ENCODE measurements at regions not wholly inside any gene's neighbourhood (a gene's known extent, or its start where the extent isn't known, plus 50 kb on each side); places are given as distances from the start of the nearest gene placed in this dataset.

DNA sequence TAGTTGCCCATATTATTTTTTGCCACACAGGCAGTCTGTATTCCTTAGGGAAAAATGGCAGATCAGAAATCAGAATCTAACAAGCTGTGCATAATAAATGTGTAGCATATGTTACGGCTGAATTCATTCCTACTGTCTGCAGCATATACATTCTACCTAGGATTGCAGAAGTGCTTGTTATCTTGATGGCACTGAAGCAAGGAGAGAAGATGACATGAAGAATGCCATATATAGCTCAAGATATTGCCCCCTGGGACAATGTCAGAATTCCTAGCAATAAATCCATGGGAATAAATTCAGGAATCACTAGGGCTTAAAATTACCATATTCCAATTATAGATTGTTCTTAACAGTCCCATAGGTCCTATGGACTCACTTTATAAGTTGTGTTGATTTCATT, 293.0 kb upstream of the CNR1 start:
- dilution Hi-C loops (cut with MboI; ENCODE audit: extremely low pct_ligation_motif_present, low sequenced_read_pairs): no loop called here
- TF ChIP-seq, protein P1, sequence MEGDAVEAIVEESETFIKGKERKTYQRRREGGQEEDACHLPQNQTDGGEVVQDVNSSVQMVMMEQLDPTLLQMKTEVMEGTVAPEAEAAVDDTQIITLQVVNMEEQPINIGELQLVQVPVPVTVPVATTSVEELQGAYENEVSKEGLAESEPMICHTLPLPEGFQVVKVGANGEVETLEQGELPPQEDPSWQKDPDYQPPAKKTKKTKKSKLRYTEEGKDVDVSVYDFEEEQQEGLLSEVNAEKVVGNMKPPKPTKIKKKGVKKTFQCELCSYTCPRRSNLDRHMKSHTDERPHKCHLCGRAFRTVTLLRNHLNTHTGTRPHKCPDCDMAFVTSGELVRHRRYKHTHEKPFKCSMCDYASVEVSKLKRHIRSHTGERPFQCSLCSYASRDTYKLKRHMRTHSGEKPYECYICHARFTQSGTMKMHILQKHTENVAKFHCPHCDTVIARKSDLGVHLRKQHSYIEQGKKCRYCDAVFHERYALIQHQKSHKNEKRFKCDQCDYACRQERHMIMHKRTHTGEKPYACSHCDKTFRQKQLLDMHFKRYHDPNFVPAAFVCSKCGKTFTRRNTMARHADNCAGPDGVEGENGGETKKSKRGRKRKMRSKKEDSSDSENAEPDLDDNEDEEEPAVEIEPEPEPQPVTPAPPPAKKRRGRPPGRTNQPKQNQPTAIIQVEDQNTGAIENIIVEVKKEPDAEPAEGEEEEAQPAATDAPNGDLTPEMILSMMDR (optimal IDR thresholded peaks at IDR 0.05 in 1 of 3, IDR thresholded peaks at IDR 0.05 in 1 of 3, conservative IDR thresholded peaks at IDR 0.05 in 1 of 3; ENCODE audit: extremely low read depth in 1 of 3, insufficient read depth in 2 of 3, low read length in 3 of 3): no peak
- TF ChIP-seq EZH2 (IDR thresholded peaks at IDR 0.05; ENCODE audit: low read length): no peak
- H2AFZ ChIP-seq (ENCODE audit: control insufficient read depth, low read length): no peak overlapping the region
- no peak for DNase-seq (ENCODE audit: low read depth, low spot score)
- H3K79me2 ChIP-seq (ENCODE audit: control insufficient read depth, insufficient read depth, low read length): no peaks in the 10 kb centered on the region
- H3K4me1 ChIP-seq (ENCODE audit: control insufficient read depth, extremely low read depth, insufficient read depth, low read length): no peaks in the 10 kb centered on the region
- no peak overlapping the region for H3K27ac ChIP-seq (ENCODE audit: control insufficient read depth, insufficient read depth, low read length)
- no peaks in the 10 kb centered on the region for H3K9me3 ChIP-seq (ENCODE audit: control insufficient read depth, low read depth, low read length)
- H3K27me3 ChIP-seq (ENCODE audit: control insufficient read depth, extremely low read depth, insufficient read depth, low read length): no peaks in the 10 kb centered on the region
- H4K20me1 ChIP-seq (ENCODE audit: control insufficient read depth, extremely low read depth, insufficient read depth, low read length): no peaks in the 10 kb centered on the region
- no peaks in the 10 kb centered on the region for H3K36me3 ChIP-seq (ENCODE audit: control insufficient read depth in 2 of 2, extremely low read depth in 1 of 2, insufficient read depth in 2 of 2, low read length in 2 of 2)
- no peak overlapping the region for H3K4me3 ChIP-seq (ENCODE audit: control insufficient read depth in 2 of 3, extremely low read depth in 1 of 3, insufficient read depth in 2 of 3, low read depth in 1 of 3, low read length in 3 of 3)
- no peak overlapping the region for H3K9ac ChIP-seq (ENCODE audit: control insufficient read depth, extremely low read depth, insufficient read depth, low read length)
- FAIRE-seq: no peak
- H3K4me2 ChIP-seq (ENCODE audit: control insufficient read depth, extremely low read depth, insufficient read depth, low read depth, low read length): no peak overlapping the region
- H3K9me1 ChIP-seq (ENCODE audit: control insufficient read depth, extremely low read depth, insufficient read depth, low read length): no peaks in the 10 kb centered on the region

DNA sequence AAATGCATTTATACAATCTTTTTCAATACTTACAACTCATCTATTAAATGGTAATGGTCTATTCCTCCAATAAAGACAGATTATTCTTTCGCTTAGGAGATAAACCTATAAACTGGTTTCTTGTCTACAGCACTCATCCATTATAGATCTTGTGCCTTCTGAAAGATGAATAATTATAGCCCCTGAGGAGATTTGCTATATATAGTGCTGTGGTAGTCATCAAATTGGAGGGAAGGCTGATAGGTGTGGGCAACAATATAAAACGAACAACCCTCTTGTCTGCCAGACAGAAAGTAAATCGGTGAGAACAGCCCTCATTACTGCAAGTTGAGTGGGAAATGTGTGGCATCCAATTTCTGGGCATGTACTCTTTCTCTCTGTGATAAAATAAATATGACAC, 292.5 kb upstream of the CNR1 start:
- Histone ChIP-seq H3K36me3 (ENCODE audit: control insufficient read depth in 2 of 2, extremely low read depth in 1 of 2, insufficient read depth in 2 of 2, low read length in 2 of 2) (no peaks in the 10 kb centered on the region), H3K4me2 (ENCODE audit: control insufficient read depth, extremely low read depth, insufficient read depth, low read depth, low read length) (no peak overlapping the region), H3K79me2 (ENCODE audit: control insufficient read depth, insufficient read depth, low read length) (no peaks in the 10 kb centered on the region), H3K27me3 (ENCODE audit: control insufficient read depth, extremely low read depth, insufficient read depth, low read length) (no peaks in the 10 kb centered on the region), H3K9me1 (ENCODE audit: control insufficient read depth, extremely low read depth, insufficient read depth, low read length) (no peaks in the 10 kb centered on the region), H3K4me3 (ENCODE audit: control insufficient read depth in 2 of 3, extremely low read depth in 1 of 3, insufficient read depth in 2 of 3, low read depth in 1 of 3, low read length in 3 of 3) (no peak overlapping the region), H3K9me3 (ENCODE audit: control insufficient read depth, low read depth, low read length) (no peaks in the 10 kb centered on the region), H2AFZ (ENCODE audit: control insufficient read depth, low read length) (no peak overlapping the region), H4K20me1 (ENCODE audit: control insufficient read depth, extremely low read depth, insufficient read depth, low read length) (no peaks in the 10 kb centered on the region), H3K4me1 (ENCODE audit: control insufficient read depth, extremely low read depth, insufficient read depth, low read length) (no peaks in the 10 kb centered on the region), H3K27ac (ENCODE audit: control insufficient read depth, insufficient read depth, low read length) (no peak overlapping the region), H3K9ac (ENCODE audit: control insufficient read depth, extremely low read depth, insufficient read depth, low read length) (no peak overlapping the region)
- TF ChIP-seq, protein P1 (optimal IDR thresholded peaks at IDR 0.05 in 1 of 3, IDR thresholded peaks at IDR 0.05 in 1 of 3, conservative IDR thresholded peaks at IDR 0.05 in 1 of 3; ENCODE audit: extremely low read depth in 1 of 3, insufficient read depth in 2 of 3, low read length in 3 of 3): no peak
- TF ChIP-seq EZH2 (IDR thresholded peaks at IDR 0.05; ENCODE audit: low read length): no peak
- dilution Hi-C loops (cut with MboI; ENCODE audit: extremely low pct_ligation_motif_present, low sequenced_read_pairs): no loop called here
- FAIRE-seq: no peak
- DNase-seq (ENCODE audit: low read depth, low spot score): no peak
